HEK293T (cell line): ENCODE measurements at regions not wholly inside any gene's neighbourhood (a gene's known extent, or its start where the extent isn't known, plus 50 kb on each side); places are given as distances from the start of the nearest gene placed in this dataset.

Experiments
- ELF4 ChIP-seq: fragments of 450-650 bp; IDR thresholded peaks from 2 replicates; pipeline ENCODE4 v1.6.1; 2017; ENCODE audit warnings: antibody characterized with exemption
- FOXA1 ChIP-seq: fragments of 450-650 bp; IDR thresholded peaks from 2 replicates; pipeline ENCODE4 v1.6.1; 2016; ENCODE audit warnings: mild to moderate bottlenecking
- FOXM1 ChIP-seq: fragments of 450-650 bp; IDR thresholded peaks from 2 replicates; pipeline ENCODE4 v1.6.1; 2017; ENCODE audit warnings: mild to moderate bottlenecking, borderline replicate concordance
- LEF1 ChIP-seq: fragments of 450-650 bp; IDR thresholded peaks from 2 replicates; pipeline ENCODE4 v1.6.1; 2017; ENCODE audit warnings: mild to moderate bottlenecking, borderline replicate concordance
- NFRKB ChIP-seq: fragments of 450-650 bp; IDR thresholded peaks from 2 replicates; pipeline ENCODE4 v1.6.1; 2016; ENCODE audit warnings: mild to moderate bottlenecking, moderate library complexity
- SP1 ChIP-seq: fragments of 450-650 bp; IDR thresholded peaks from 2 replicates; pipeline ENCODE4 v1.6.1; 2017
- TARDBP ChIP-seq: fragments of 450-650 bp; IDR thresholded peaks from 2 replicates; pipeline ENCODE4 v1.6.1; 2016
- ZNF384 ChIP-seq: fragments of 450-650 bp; IDR thresholded peaks from 2 replicates; pipeline ENCODE4 v1.6.1; 2016
- TF ChIP-seq, protein P1 (sequence below): fragments of 450-650 bp; IDR thresholded peaks from 2 replicates; pipeline ENCODE4 v1.6.1; 2016

DNA sequence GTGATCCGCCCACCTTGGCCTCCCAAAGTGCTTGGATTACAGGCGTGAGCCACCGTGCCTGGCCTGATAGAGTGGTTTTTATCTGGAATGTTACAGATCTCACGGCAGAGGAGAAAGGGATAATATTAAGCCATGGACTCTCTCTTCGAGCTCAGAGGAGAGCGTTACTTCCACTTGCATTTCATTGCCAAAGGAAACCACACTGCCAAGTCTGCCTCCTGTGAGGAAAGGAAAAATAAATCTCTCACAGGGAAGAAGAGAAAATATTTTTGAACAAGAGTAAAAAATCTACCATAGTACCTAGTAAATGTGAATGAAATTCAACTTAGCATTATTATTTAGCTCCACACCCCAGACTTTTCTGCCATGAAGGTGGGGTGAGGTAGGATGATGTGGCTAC lies 319.2 kb upstream of the PRICKLE1 start:
- TF ChIP-seq LEF1 (no peak), FOXA1 (no peak), SP1 (no peak), NFRKB (no peak), TARDBP (no peak), FOXM1 (no peak), ZNF384 (no peak), ELF4 (no peak)
- TF ChIP-seq, protein P1, sequence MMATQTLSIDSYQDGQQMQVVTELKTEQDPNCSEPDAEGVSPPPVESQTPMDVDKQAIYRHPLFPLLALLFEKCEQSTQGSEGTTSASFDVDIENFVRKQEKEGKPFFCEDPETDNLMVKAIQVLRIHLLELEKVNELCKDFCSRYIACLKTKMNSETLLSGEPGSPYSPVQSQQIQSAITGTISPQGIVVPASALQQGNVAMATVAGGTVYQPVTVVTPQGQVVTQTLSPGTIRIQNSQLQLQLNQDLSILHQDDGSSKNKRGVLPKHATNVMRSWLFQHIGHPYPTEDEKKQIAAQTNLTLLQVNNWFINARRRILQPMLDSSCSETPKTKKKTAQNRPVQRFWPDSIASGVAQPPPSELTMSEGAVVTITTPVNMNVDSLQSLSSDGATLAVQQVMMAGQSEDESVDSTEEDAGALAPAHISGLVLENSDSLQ, result no peak
